Progenitor cell of endocrine pancreas (in vitro differentiated cells): ENCODE measurements at regions not wholly inside any gene's neighbourhood (a gene's known extent, or its start where the extent isn't known, plus 50 kb on each side); places are given as distances from the start of the nearest gene placed in this dataset.

Source experiments
- DNase-seq: peaks from one replicate; pipeline ENCODE4 v3.0.0; 2021; ENCODE audit warnings: low spot score; ENCODE audit not compliant: unreplicated experiment
- H3K27ac Mint-ChIP-seq: 2 replicates; pipeline ENCODE4 v1.8.0; 2021; ENCODE audit warnings: mild to moderate bottlenecking, moderate library complexity, mixed read lengths
- H3K27me3 Mint-ChIP-seq: 2 replicates; pipeline ENCODE4 v1.8.0; 2021; ENCODE audit warnings: mixed read lengths
- H3K36me3 Mint-ChIP-seq: 2 replicates; pipeline ENCODE4 v1.8.0; 2022; ENCODE audit warnings: mixed read lengths; ENCODE audit not compliant: insufficient read depth
- H3K4me1 Mint-ChIP-seq: 2 replicates; pipeline ENCODE4 v1.8.0; 2021; ENCODE audit warnings: low read depth, mixed read lengths
- H3K4me3 Mint-ChIP-seq: 2 replicates; pipeline ENCODE4 v1.8.0; 2021; ENCODE audit warnings: low read depth, mild to moderate bottlenecking, moderate library complexity, mixed read lengths
- H3K9me3 Mint-ChIP-seq: 2 replicates; pipeline ENCODE4 v1.8.0; 2021; ENCODE audit warnings: low read depth, mixed read lengths
- CTCF ChIP-seq: fragments of 200-600 bp; sonication (generic); IDR thresholded peaks from one replicate; pipeline ENCODE4 v1.5.0; 2021; ENCODE audit warnings: antibody characterized with exemption, mild to moderate bottlenecking; ENCODE audit not compliant: unreplicated experiment

- Mint-ChIP-seq H3K27ac (no peak overlapping the region), H3K4me1 (no peaks in the 10 kb centered on the region), H3K36me3 (no peaks in the 10 kb centered on the region), H3K27me3 (no peaks in the 10 kb centered on the region), H3K9me3 (peaks cover 7% of the 10 kb centered on the region), H3K4me3 (no peak overlapping the region)
- TF ChIP-seq CTCF = no peak
- DNase-seq = no peak
Measured at GRCh38 chr2:189291460-189291859, 111.9 kb upstream of the COL5A2 start.

GRCh38 chr2:189293164-189293563, 113.6 kb upstream of the COL5A2 start:
- no peak for DNase-seq
- Mint-ChIP-seq H3K4me3 (no peak overlapping the region), H3K4me1 (no peaks in the 10 kb centered on the region), H3K27me3 (no peaks in the 10 kb centered on the region), H3K9me3 (peaks cover 7% of the 10 kb centered on the region), H3K27ac (no peak overlapping the region), H3K36me3 (no peaks in the 10 kb centered on the region)
- no peak for TF ChIP-seq CTCF

- H3K4me1 Mint-ChIP-seq = no peaks in the 10 kb centered on the region
- no peaks in the 10 kb centered on the region for H3K27me3 Mint-ChIP-seq
- H3K4me3 Mint-ChIP-seq = no peak overlapping the region
- no peak for TF ChIP-seq CTCF
- no peaks in the 10 kb centered on the region for H3K36me3 Mint-ChIP-seq
- H3K9me3 Mint-ChIP-seq = no peaks in the 10 kb centered on the region
- no peak for DNase-seq
- H3K27ac Mint-ChIP-seq = no peak overlapping the region
Measured at GRCh38 chr2:189297446-189297845, 117.9 kb upstream of the COL5A2 start.

- Mint-ChIP-seq H3K36me3 (no peaks in the 10 kb centered on the region), H3K4me3 (no peak overlapping the region), H3K4me1 (no peaks in the 10 kb centered on the region), H3K9me3 (no peaks in the 10 kb centered on the region), H3K27ac (no peak overlapping the region), H3K27me3 (no peaks in the 10 kb centered on the region)
- no peak for DNase-seq
- TF ChIP-seq CTCF = no peak
Measured at GRCh38 chr2:189298038-189298437, 118.5 kb upstream of the COL5A2 start.

GRCh38 chr2:189298481-189298880, 118.9 kb upstream of the COL5A2 start:
- Mint-ChIP-seq H3K36me3 (no peaks in the 10 kb centered on the region), H3K27me3 (no peaks in the 10 kb centered on the region), H3K9me3 (no peaks in the 10 kb centered on the region), H3K27ac (no peak overlapping the region), H3K4me1 (no peaks in the 10 kb centered on the region), H3K4me3 (no peak overlapping the region)
- TF ChIP-seq CTCF = no peak
- no peak for DNase-seq
